SK-N-MC (cell line): ENCODE measurements at regions not wholly inside any gene's neighbourhood (a gene's known extent, or its start where the extent isn't known, plus 50 kb on each side); places are given as distances from the start of the nearest gene placed in this dataset.

Source experiments
- EZH2 ChIP-seq: fragments of 200-600 bp; sonication (generic); IDR thresholded peaks from one replicate; pipeline ENCODE4 v1.6.1; 2017; ENCODE audit warnings: antibody characterized with exemption
- FOXP2 ChIP-seq: optimal IDR thresholded peaks from 2 replicates; pipeline ENCODE3; 2011; ENCODE audit warnings: mild to moderate bottlenecking, moderate library complexity; ENCODE audit not compliant: insufficient read depth; ENCODE audit errors: extremely low read length, control extremely low read depth
- POLR2AphosphoS5 ChIP-seq: IDR thresholded peaks from 2 replicates; pipeline ENCODE4 v1.6.1; 2012; ENCODE audit warnings: mild to moderate bottlenecking, low read depth, low read length, borderline replicate concordance

GRCh38 chr1:217244971-217245370 lies 385.9 kb downstream of the GPATCH2 start:
- TF ChIP-seq POLR2AphosphoS5 (no peak), EZH2 (no peak), FOXP2 (no peak)
